IPS-15b (cell line): ENCODE measurements at regions not wholly inside any gene's neighbourhood (a gene's known extent, or its start where the extent isn't known, plus 50 kb on each side); places are given as distances from the start of the nearest gene placed in this dataset.

ENCODE experiments used
- H3K27me3 ChIP-seq: one replicate; pipeline ENCODE4 v1.6.1; 2013; ENCODE audit warnings: low read length; ENCODE audit not compliant: control insufficient read depth, insufficient read depth
- H3K36me3 ChIP-seq: one replicate; pipeline ENCODE4 v1.6.1; 2013; ENCODE audit warnings: low read length; ENCODE audit not compliant: control insufficient read depth, insufficient read depth
- H3K4me1 ChIP-seq: one replicate; pipeline ENCODE4 v1.6.1; 2013; ENCODE audit warnings: mild to moderate bottlenecking, low read length; ENCODE audit not compliant: control insufficient read depth, insufficient read depth
- H3K4me3 ChIP-seq: one replicate; pipeline ENCODE4 v1.5.1; 2013; ENCODE audit warnings: low read depth, low read length
- H3K9ac ChIP-seq: one replicate; pipeline ENCODE4 v1.6.1; 2013; ENCODE audit warnings: low read depth, mild to moderate bottlenecking, low read length
- H3K9me3 ChIP-seq: one replicate; pipeline ENCODE4 v1.6.1; 2013; ENCODE audit warnings: mild to moderate bottlenecking, low read length; ENCODE audit not compliant: control insufficient read depth, insufficient read depth

- no peak overlapping the region for H3K9ac ChIP-seq
- H3K4me1 ChIP-seq = no peaks in the 10 kb centered on the region
- no peak overlapping the region for H3K4me3 ChIP-seq
- H3K9me3 ChIP-seq = peaks cover 29% of the 10 kb centered on the region
- H3K27me3 ChIP-seq = no peaks in the 10 kb centered on the region
- peaks cover 4% of the 10 kb centered on the region for H3K36me3 ChIP-seq
These were observed 1793.0 kb downstream of the TP53TG3F start for GRCh38 chr16:35252356-35252936.

DNA sequence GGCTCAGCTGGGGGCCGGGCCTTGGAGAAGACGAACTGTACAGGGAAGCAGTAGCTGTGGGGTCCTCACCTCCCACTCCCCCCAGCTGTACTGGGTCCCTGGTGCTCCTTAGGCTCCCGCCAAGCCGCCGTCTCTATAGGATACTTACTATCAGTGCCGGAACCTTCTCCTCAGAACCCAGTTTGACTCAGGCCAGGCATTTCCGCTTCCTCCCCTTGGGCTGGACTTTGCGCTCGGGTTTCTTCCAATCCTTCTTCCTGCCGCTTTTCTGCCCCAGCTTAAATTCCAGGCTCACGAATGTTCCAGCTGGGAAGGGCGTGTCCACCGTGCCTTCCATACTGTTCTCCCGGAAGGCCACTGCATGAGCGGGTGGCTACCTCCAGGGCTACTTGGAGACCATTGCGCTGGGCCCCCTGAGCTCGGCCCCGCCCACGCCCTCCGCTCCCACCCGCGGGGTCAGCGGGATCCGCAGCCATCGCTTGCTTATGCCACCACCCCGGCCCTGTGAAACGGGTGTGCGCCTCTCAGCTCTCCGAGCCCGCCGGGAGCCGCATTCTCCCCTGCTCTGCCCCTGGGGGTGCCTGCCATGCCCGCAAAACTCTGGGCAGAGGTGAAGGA is 1795.9 kb downstream of the TP53TG3F start:
- Histone ChIP-seq H3K36me3 (peaks cover 4% of the 10 kb centered on the region), H3K9ac (no peak overlapping the region), H3K27me3 (no peaks in the 10 kb centered on the region), H3K4me1 (no peaks in the 10 kb centered on the region), H3K4me3 (no peak overlapping the region), H3K9me3 (peaks cover 34% of the 10 kb centered on the region)

- peaks cover 31% of the 10 kb centered on the region for H3K9me3 ChIP-seq
- H3K9ac ChIP-seq = no peak overlapping the region
- no peak overlapping the region for H3K4me3 ChIP-seq
- H3K36me3 ChIP-seq = peaks cover 4% of the 10 kb centered on the region
- no peaks in the 10 kb centered on the region for H3K27me3 ChIP-seq
- H3K4me1 ChIP-seq = no peaks in the 10 kb centered on the region
These were observed 1796.4 kb downstream of the TP53TG3F start for GRCh38 chr16:35255816-35256215.

DNA sequence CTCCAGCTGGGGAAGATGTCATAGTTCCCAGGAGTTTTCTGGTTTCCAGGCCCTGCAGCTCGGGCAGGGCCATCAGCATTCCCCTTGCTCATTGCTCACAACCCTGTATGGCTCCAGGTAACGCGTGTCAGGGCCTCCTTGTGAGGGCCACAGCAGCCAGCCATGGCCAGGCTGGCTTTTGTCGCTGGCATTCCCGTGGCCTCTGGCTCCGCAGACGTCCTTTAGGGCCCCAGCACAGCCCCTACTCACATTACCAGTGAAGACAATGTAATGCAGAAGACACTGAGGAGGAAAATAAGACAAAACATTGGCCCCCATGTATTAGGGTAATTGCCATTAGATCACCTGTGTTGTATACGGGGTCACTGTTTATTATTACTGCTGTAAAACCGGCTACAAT is 1799.0 kb downstream of the TP53TG3F start:
- H3K9me3 ChIP-seq = peaks cover 28% of the 10 kb centered on the region
- no peaks in the 10 kb centered on the region for H3K4me1 ChIP-seq
- peaks cover 4% of the 10 kb centered on the region for H3K36me3 ChIP-seq
- H3K9ac ChIP-seq = no peak overlapping the region
- H3K4me3 ChIP-seq = no peak overlapping the region
- H3K27me3 ChIP-seq = no peaks in the 10 kb centered on the region

DNA sequence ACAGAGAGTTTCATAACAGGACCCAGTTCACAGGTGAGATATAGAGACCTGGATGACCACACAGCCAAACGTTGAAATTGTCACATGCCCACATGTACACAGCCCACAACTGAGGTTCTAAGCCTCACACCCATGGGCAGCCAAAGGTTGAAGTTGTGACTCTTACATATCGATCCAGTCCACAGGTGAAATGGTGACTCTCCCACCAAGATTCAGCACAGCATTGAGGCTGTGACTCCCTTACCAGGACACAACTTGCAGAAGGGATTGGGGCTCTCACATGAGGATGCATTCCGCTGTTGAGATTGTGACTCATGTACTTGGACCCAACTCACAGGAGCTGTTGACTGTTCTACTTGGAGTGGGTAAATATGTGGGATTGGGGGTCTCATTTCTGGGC is 1836.4 kb downstream of the TP53TG3F start:
- Histone ChIP-seq H3K4me3 (no peak overlapping the region), H3K9ac (no peak overlapping the region), H3K4me1 (no peaks in the 10 kb centered on the region), H3K27me3 (no peaks in the 10 kb centered on the region), H3K9me3 (peaks cover 47% of the 10 kb centered on the region), H3K36me3 (no peaks in the 10 kb centered on the region)

- Histone ChIP-seq H3K36me3 (no peaks in the 10 kb centered on the region), H3K27me3 (no peaks in the 10 kb centered on the region), H3K4me3 (no peak overlapping the region), H3K9me3 (peaks cover 52% of the 10 kb centered on the region), H3K4me1 (no peaks in the 10 kb centered on the region), H3K9ac (no peak overlapping the region)
These were observed 1837.7 kb downstream of the TP53TG3F start for GRCh38 chr16:35296962-35297653.

DNA sequence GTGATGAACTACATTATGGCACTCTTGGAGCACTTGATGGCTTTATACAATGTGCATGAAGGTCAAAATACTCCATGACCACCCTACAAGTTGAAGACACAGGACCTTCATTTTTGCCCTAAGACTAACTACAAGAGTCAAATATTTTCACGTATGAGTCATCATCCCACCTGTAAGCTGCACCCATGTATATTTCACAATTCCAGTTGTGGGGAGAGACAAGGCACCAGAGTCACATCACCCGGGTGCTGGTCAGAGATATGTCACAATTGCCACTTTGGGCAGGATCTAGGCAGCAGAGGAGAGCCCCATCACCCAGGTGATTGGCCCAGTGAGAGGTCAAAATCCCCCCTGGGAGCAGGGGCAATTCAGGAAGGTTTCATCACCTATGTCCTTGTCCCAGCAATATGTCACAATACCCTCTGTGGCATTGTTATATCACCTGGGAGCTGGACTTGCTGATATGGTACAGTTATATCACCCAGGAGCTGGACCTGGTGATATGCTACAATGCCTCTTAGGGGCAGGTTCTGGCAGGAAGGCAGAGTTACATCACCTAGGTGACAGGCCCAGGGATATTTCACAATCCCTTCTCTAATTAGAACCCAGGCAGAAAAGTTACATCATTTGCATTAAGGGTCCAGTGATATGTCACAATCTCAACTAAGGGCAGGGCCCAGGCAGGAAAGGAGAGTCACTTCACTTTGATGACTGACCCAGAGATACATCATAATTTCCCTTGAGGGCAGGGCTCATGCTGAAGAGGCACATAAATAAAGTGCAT is 1839.2 kb downstream of the TP53TG3F start:
- Histone ChIP-seq H3K27me3 (no peaks in the 10 kb centered on the region), H3K9me3 (peaks cover 65% of the 10 kb centered on the region), H3K36me3 (no peaks in the 10 kb centered on the region), H3K4me1 (no peaks in the 10 kb centered on the region), H3K9ac (no peak overlapping the region), H3K4me3 (no peak overlapping the region)

DNA sequence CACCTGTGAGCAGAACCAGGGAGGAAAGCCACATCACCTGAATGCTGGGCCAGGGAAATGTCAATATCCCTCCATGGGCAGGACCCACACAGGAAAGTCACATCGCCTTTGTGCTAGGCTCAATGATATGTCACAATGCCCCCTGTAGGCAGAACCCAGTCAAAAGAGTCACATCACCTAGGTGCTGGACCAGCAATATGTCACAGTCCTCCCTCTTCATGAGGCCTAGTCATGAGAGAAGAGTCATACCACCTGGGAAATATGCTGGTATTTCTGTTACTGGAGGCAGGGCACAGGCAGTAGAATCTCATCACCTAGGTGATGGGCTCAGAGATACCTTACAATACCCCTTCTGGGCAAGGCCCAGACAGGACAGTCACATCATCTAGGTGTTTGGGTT is 1843.4 kb downstream of the TP53TG3F start:
- H3K9me3 ChIP-seq = peaks cover 74% of the 10 kb centered on the region
- H3K4me3 ChIP-seq = no peak overlapping the region
- H3K4me1 ChIP-seq = no peaks in the 10 kb centered on the region
- H3K36me3 ChIP-seq = no peaks in the 10 kb centered on the region
- no peaks in the 10 kb centered on the region for H3K27me3 ChIP-seq
- no peak overlapping the region for H3K9ac ChIP-seq

GRCh38 chr16:35305476-35305875 is 1846.1 kb downstream of the TP53TG3F start:
- no peaks in the 10 kb centered on the region for H3K4me1 ChIP-seq

GRCh38 chr16:35306915-35307314 is 1847.5 kb downstream of the TP53TG3F start:
- peaks cover 59% of the 10 kb centered on the region for H3K9me3 ChIP-seq
- no peak overlapping the region for H3K4me3 ChIP-seq
- no peaks in the 10 kb centered on the region for H3K36me3 ChIP-seq
- H3K4me1 ChIP-seq = no peaks in the 10 kb centered on the region
- no peaks in the 10 kb centered on the region for H3K27me3 ChIP-seq
- H3K9ac ChIP-seq = no peak overlapping the region

More at GRCh38 chr16:35305476-35305875, 1846.1 kb downstream of the TP53TG3F start:
- no peak overlapping the region for H3K9ac ChIP-seq
- no peak overlapping the region for H3K4me3 ChIP-seq
- no peaks in the 10 kb centered on the region for H3K36me3 ChIP-seq
- H3K27me3 ChIP-seq = no peaks in the 10 kb centered on the region
- peaks cover 62% of the 10 kb centered on the region for H3K9me3 ChIP-seq

- Histone ChIP-seq H3K4me1 (no peaks in the 10 kb centered on the region), H3K36me3 (no peaks in the 10 kb centered on the region), H3K4me3 (no peak overlapping the region), H3K27me3 (no peaks in the 10 kb centered on the region), H3K9me3 (peaks cover 54% of the 10 kb centered on the region), H3K9ac (no peak overlapping the region)
These were observed 1849.3 kb downstream of the TP53TG3F start for GRCh38 chr16:35308674-35309073.
